IMR-90 (cell line): ENCODE measurements at regions not wholly inside any gene's neighbourhood (a gene's known extent, or its start where the extent isn't known, plus 50 kb on each side); places are given as distances from the start of the nearest gene placed in this dataset.

Source experiments
- BHLHE40 ChIP-seq: fragments of 150-350 bp; IDR thresholded peaks from 2 replicates; pipeline ENCODE4 v1.6.1; 2016; ENCODE audit warnings: mild to moderate bottlenecking, low read depth, low read length
- CEBPB ChIP-seq: IDR thresholded peaks from 2 replicates; pipeline ENCODE4 v1.6.1; 2012; ENCODE audit warnings: low read depth, low read length, improper control_type of control experiment
- CTCF ChIP-seq: conservative IDR thresholded peaks from 2 replicates; pipeline ENCODE4 v1.5.1; 2012; ENCODE audit warnings: mild to moderate bottlenecking, low read depth, low read length, improper control_type of control experiment
- ELK1 ChIP-seq: fragments of 150-350 bp; IDR thresholded peaks from 2 replicates; pipeline ENCODE4 v1.6.1; 2016; ENCODE audit warnings: low read depth, mild to moderate bottlenecking, low read length, moderate library complexity, borderline replicate concordance
- FOS ChIP-seq: fragments of 150-350 bp; IDR thresholded peaks from 2 replicates; pipeline ENCODE4 v1.6.1; 2016; ENCODE audit warnings: low read depth, low read length
- MAFK ChIP-seq: IDR thresholded peaks from 2 replicates; pipeline ENCODE4 v1.6.1; 2012; ENCODE audit warnings: low read depth, low read length, improper control_type of control experiment
- MAZ ChIP-seq: IDR thresholded peaks from 2 replicates; pipeline ENCODE4 v1.6.1; 2012; ENCODE audit warnings: low read depth, mild to moderate bottlenecking, low read length, improper control_type of control experiment, moderate library complexity, borderline replicate concordance
- MXI1 ChIP-seq: IDR thresholded peaks from 2 replicates; pipeline ENCODE4 v1.6.1; 2012; ENCODE audit warnings: low read depth, mild to moderate bottlenecking, low read length, moderate library complexity, borderline replicate concordance
- POLR2A ChIP-seq: IDR thresholded peaks from 2 replicates; pipeline ENCODE4 v1.6.1; 2012; ENCODE audit warnings: mild to moderate bottlenecking, low read depth, low read length
- RAD21 ChIP-seq: IDR thresholded peaks from 2 replicates; pipeline ENCODE4 v1.6.1; 2012; ENCODE audit warnings: low read length, improper control_type of control experiment
- RFX5 ChIP-seq: IDR thresholded peaks from 2 replicates; pipeline ENCODE4 v1.8.0; 2012; ENCODE audit warnings: low read depth, mild to moderate bottlenecking, low read length, moderate library complexity
- SMC3 ChIP-seq: fragments of 150-350 bp; IDR thresholded peaks from 2 replicates; pipeline ENCODE4 v1.6.1; 2016; ENCODE audit warnings: low read depth, mild to moderate bottlenecking, antibody characterized with exemption, low read length, moderate library complexity
- USF2 ChIP-seq: fragments of 150-350 bp; IDR thresholded peaks from 2 replicates; pipeline ENCODE4 v1.6.1; 2017; ENCODE audit warnings: mild to moderate bottlenecking, antibody characterized with exemption, low read length, low read depth

GRCh38 chr2:200101922-200102321, 146.5 kb downstream of the MAIP1 start:
- TF ChIP-seq SMC3 (no peak), MAFK (no peak), CTCF (no peak), POLR2A (no peak), USF2 (no peak), MXI1 (no peak), CEBPB (no peak), FOS (no peak), BHLHE40 (no peak), RAD21 (no peak), RFX5 (no peak), ELK1 (no peak), MAZ (no peak)
